ENCODE measurements at regions not wholly inside any gene's neighbourhood (a gene's known extent, or its start where the extent isn't known, plus 50 kb on each side); places are given as distances from the start of the nearest gene placed in this dataset.

- no peak for DNase-seq
These were observed 224.6 kb upstream of the RAB6C start for GRCh38 chr2:129754831-129755230.

GRCh38 chr2:129755786-129756185 is 223.7 kb upstream of the RAB6C start:
- no peak for DNase-seq

GRCh38 chr2:129756276-129756675 is 223.2 kb upstream of the RAB6C start:
- no peak for DNase-seq

DNA sequence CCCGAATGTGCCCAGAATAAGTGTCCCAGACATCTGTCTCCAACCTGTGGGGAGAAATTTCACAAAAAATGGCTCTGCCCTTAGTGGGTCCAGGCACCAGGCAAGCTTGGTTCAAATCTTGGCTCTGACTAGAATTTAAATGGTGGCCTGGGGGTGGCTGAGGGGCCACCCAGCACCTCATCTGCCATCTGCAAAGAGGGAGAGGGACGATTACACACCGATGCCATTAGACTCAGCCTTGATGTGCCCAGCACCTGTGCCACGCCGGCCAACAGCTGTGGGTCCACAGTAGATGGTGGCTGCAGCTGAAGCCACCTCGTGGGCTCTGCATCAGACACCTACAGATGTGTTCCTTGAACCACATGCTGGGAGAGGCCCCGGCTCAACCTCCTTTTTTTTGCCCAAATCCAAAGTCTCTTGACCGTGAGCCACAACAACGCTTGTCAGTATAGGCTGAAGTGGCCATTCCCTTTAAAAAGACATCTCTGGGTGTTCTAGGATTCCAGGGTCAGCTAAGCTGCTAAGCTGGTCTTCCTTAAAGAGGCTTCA is 222.0 kb upstream of the RAB6C start:
- no peak for DNase-seq

DNA sequence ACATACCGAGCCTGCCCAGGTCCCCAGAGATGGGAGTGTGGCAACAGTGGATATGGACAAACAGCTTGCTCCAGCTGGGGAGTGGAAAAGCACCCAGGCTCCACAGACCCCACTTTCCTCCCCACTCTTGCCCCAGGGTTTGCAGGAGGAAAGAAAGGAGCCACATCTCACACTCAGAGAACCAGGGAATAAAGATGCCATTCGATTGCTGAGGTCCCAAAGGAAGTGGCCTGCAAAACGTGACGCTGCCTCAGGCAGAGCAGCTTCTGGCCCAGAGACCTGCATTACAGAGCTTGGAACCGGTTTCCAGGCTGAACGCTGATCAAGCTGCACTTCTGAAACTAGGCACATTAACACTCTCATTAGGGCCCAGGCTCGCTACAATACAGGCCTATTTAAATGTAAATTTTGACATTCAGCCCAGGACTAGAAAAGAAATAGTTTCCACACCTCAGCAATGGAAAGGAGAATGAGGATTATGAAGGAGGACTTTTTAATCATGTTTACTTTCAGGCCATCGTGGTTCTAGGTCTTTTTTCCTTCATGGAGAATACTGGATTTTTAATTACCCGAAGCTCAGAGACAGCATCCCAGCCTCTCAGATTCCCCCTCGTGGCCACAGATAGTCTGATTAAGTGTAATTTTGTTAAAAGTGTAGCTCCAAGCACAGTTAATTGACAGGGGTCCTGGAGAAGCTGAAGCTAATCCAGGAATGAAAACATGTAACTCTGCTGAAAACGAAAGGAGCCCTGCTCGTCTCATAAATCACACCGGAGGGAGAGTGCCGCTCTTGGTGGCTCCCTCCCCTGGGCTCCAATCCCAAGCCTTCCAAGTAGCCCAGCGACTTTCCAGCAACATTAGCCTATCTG is 221.3 kb upstream of the RAB6C start:
- DNase-seq, result no peak

- no peak for DNase-seq
These were observed 220.5 kb upstream of the RAB6C start for GRCh38 chr2:129758784-129759471.

DNA sequence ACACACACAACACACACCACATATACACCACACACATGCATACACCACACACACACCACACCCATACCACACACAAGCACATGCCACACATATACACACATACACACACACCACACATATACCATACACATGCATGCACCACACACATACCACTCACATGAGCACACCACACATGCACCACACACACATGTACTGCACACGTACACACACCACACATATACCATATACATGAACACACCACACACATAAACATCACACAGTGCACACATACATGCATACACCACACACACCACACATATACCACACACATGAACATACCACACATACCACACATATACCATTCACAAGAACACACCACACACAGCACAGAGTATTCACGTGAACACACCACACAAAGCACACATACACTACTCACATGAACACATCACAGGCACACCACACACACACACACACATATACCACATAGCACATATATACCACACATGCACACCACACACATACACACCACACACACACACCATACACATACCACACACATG is 219.9 kb upstream of the RAB6C start:
- no peak for DNase-seq

- no peak for DNase-seq
These were observed 218.8 kb upstream of the RAB6C start for GRCh38 chr2:129760669-129761068.

GRCh38 chr2:129761569-129762021 is 217.9 kb upstream of the RAB6C start:
- no peak for DNase-seq

GRCh38 chr2:129762386-129763189 is 216.9 kb upstream of the RAB6C start:
- DNase-seq, result no peak

DNA sequence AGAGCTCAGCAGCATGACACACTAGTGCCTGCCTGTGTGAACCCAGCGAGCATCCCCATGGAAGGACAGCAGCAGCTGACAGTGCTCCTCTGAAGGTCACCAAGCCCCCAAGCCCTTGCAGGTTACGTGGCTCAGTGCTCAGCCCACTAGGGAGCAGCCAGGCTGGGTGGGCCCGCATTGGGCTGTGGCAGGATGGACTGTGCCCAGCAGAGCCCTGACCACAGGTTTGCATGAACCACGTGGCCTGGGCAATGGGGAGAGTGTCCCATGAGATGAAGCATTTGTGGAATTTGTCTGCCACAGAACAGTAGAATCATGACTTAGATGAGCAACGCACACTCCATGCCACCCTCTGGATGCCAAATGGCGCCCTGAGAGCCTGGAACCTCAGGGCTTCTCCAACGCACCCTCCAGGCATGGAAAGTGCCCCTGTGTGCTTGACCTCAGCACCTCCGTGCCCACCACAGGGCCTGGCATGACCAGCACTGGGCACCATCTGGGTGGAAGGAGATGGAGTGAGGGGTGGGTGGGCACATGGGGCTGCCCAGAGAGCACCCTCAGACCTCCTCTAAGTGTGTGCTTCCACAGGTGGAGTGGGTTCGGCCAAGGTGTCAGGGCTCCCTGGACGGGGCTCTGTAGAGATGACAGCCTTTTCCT is 216.1 kb upstream of the RAB6C start:
- no peak for DNase-seq

- no peak for DNase-seq
These were observed 215.5 kb upstream of the RAB6C start for GRCh38 chr2:129763966-129764365.

DNA sequence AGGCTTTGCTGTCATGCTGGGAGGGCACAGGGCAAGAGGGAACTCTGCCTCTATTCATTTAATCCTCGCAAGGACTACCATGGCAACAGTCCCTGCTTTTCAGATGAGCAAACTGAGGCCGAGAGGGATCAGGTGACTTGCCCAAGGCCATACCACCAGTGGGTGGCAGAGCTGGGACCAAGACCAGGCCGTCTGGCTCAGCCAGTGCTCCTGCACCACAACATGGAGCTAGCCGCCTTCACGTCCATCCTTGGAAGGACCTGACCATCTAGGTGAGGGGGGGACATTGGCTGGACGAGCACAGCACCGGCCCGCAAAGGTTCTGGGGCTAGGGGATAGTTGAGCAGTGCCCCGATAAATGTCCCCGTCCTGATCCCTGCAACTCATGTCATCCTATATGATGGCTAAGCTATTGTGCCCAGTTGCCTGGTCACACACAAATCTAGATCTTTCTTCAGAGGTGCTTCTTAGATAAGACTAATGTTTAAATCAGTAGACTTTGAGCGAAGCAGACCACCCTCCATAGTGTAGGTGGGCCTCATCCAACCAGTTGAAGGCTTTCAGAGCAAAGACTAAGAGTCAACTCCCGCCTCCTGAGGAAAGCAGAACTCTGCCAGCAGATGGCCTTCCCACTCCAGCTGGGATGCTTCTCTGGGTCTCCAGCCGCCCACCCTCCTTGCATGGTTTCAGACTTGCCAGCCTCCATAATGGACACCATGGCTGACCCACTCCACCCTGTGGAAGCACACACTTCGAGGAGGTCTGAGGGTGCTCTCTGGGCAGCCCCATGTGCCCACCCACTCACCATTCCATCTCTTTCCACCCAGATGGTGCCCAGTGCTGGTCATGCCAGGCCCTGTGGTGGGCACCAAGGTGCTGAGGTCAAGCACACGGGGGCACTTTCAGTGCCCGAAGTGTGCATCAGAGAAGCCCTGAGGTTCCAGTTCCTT is 214.8 kb upstream of the RAB6C start:
- no peak for DNase-seq

GRCh38 chr2:129765326-129765677 is 214.2 kb upstream of the RAB6C start:
- no peak for DNase-seq

GRCh38 chr2:129765678-129766351 is 213.7 kb upstream of the RAB6C start:
- DNase-seq, result no peak

- DNase-seq, result no peak
These were observed 213.0 kb upstream of the RAB6C start for GRCh38 chr2:129766374-129766993.

DNA sequence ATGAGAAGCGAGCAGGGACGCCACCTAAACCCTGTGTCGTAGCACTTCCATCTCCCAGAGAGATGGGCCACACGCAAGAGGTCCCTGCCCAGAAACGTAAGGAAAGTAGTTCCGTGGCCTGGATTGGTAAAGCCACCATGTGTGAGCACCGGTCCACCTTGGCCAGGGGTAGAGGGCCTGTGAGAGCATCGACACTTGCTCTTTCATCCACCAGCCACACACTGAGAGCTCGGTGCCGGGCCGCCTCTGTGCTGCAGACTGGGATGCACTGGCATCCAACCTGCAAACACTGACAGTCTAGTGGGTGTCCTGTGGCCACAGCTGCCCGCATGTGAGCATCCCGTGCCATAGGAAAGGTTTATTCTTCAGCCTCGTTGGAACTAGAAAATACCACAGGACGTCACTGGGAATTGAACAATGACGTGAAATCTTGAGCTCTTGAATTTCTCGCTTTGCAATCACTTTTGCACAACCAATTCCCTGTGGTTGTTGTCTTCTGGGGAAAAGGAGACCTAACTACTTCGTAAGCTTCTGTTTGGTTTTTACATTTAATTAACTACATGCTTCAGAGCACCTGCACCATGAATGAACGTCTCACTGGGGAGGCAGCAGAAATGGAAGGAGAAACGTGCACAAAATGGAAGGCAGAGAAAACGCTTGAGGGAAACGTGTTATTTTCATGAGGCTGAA is 212.0 kb upstream of the RAB6C start:
- DNase-seq, result no peak

DNA sequence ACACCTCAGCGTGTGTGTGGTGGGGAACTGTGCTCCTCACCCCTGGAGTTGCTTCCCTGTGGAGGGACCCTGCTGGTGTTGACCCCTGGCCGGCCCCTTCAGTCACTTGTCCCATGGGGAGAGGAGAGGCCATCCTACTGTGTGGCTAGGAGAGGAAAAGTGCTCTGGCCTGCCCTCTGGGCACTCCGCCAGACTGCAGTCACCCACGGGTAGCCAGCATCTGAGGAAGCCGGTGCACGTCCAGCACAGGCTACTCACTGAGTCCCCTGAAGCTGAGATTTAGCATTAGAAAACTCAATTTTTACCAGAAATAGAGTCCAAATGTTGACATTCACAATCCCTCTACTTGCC is 211.5 kb upstream of the RAB6C start:
- DNase-seq, result no peak

DNA sequence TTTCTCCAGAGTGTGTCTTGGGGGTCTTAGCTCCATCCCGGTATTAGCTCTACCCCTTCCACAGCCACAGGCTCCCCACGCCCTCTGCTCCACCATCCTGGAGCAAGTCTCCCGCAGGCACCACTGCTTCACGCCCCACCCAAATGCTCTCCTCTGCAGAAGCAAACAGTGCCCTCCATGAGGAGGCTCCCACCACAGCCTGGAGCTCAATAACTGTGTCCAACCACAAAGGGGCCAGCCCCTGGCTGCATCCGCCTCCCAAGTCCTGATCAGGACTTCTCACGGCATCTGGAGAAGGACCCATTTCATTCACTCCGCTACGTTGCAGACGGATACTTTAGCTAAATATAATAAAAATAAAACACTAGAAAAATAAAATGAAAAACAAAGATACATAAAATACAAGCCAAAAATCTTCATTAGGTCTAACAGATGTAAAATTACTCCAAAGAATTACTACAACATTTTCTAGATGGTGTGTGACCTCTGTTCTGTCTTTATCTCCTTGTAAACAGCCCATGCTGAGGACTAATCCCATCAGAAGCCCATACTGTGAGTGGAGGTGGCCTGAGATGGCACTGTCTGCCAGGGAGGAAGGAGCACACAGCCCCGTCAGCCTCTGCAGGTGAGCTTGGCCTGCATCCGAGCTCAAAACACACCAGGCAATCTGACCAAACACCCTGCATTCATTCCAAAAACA is 210.8 kb upstream of the RAB6C start:
- no peak for DNase-seq

All from stimulated activated CD4-positive, alpha-beta T cell treated with anti-CD3 and anti-CD28 coated beads, Interleukin-12 subunit alpha, Interleukin-12 subunit beta, amount 100 ng/mL, for 4 hours (primary cell).